ENCODE measurements at regions not wholly inside any gene's neighbourhood (a gene's known extent, or its start where the extent isn't known, plus 50 kb on each side); places are given as distances from the start of the nearest gene placed in this dataset.

- no peak for TF ChIP-seq FOXA1 (IDR thresholded peaks at IDR 0.05; ENCODE audit: borderline replicate concordance)
- no peak for TF ChIP-seq NFIC (IDR thresholded peaks at IDR 0.05)
- no peak for TF ChIP-seq COPS2 (conservative IDR thresholded peaks at IDR 0.05)
- no peak for TF ChIP-seq POLR2A (conservative IDR thresholded peaks at IDR 0.05)
- TF ChIP-seq MYC (IDR thresholded peaks at IDR 0.05; ENCODE audit: low read depth, low read length), result no peak
- no peak for TF ChIP-seq MYC (CRISPR knock-in tag; IDR thresholded peaks at IDR 0.05; ENCODE audit: borderline replicate concordance, low read depth)
- TF ChIP-seq SETDB1 (IDR thresholded peaks at IDR 0.05; ENCODE audit: low read length), result no peak
- TF ChIP-seq, protein P1, sequence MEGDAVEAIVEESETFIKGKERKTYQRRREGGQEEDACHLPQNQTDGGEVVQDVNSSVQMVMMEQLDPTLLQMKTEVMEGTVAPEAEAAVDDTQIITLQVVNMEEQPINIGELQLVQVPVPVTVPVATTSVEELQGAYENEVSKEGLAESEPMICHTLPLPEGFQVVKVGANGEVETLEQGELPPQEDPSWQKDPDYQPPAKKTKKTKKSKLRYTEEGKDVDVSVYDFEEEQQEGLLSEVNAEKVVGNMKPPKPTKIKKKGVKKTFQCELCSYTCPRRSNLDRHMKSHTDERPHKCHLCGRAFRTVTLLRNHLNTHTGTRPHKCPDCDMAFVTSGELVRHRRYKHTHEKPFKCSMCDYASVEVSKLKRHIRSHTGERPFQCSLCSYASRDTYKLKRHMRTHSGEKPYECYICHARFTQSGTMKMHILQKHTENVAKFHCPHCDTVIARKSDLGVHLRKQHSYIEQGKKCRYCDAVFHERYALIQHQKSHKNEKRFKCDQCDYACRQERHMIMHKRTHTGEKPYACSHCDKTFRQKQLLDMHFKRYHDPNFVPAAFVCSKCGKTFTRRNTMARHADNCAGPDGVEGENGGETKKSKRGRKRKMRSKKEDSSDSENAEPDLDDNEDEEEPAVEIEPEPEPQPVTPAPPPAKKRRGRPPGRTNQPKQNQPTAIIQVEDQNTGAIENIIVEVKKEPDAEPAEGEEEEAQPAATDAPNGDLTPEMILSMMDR (IDR thresholded peaks at IDR 0.05 in 2 of 3, conservative IDR thresholded peaks at IDR 0.05 in 1 of 3; ENCODE audit: insufficient read depth in 2 of 3, low read depth in 1 of 3, low read length in 3 of 3), result no peak
- no peak for TF ChIP-seq CCAR2 (IDR thresholded peaks at IDR 0.05; ENCODE audit: low read depth, low read length)
- TF ChIP-seq MEIS2 (IDR thresholded peaks at IDR 0.05; ENCODE audit: partially characterized antibody), result no peak
- TF ChIP-seq ELF4 (CRISPR knock-in tag; IDR thresholded peaks at IDR 0.05), result no peak
These were observed 1204.0 kb upstream of the ADGRB3 start for GRCh38 chr6:67431076-67431475.

All from K562 (cell line).